GM12891 (cell line): ENCODE measurements at regions not wholly inside any gene's neighbourhood (a gene's known extent, or its start where the extent isn't known, plus 50 kb on each side); places are given as distances from the start of the nearest gene placed in this dataset.

Source experiments
- POLR2A ChIP-seq: IDR thresholded peaks from 2 replicates; pipeline ENCODE4 v1.6.1; 2011; ENCODE audit warnings: low read depth, low read length, control low read depth
- POLR2AphosphoS5 ChIP-seq: IDR thresholded peaks from 2 replicates; pipeline ENCODE4 v1.6.1; 2011; ENCODE audit warnings: low read depth, low read length, control low read depth
- POU2F2 ChIP-seq: IDR thresholded peaks from 2 replicates; pipeline ENCODE4 v1.6.1; 2011; ENCODE audit warnings: low read depth, mild to moderate bottlenecking, control low read depth, low read length, moderate library complexity
- SPI1 ChIP-seq: IDR thresholded peaks from 2 replicates; pipeline ENCODE4 v1.6.1; 2011; ENCODE audit warnings: low read depth, low read length, control low read depth
- TAF1 ChIP-seq: IDR thresholded peaks from 2 replicates; pipeline ENCODE4 v1.6.1; 2011; ENCODE audit warnings: low read depth, low read length, control low read depth

DNA sequence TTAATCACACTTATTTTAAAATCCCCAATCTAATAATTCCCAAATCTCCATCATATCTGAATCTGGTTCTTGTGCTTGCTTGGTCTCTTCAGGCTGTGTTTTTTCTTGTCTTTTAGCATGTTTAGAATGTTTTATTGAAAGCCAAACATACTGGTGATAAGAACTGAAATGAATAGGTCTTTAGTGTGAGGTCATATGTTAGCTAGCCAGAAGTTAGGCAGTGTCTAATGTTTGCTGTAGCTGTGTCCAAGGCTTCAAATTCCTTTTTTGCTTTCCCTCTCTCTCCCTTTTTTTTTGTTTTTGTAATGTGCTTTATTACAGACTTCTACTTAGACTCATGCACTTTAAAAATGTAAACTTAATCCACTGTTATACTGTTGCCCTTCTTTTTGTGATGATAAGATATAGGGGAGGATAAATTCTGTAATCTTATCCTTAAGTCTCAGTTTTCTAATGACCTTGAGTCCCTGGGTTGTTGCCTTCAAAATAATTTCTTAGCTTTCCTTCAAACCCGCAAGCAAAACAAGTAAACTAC lies 725.1 kb downstream of the BRINP3 start:
- TF ChIP-seq POLR2A (no peak), POLR2AphosphoS5 (no peak), TAF1 (no peak), SPI1 (no peak), POU2F2 (no peak)
